HG02678 (cell line): ENCODE measurements at regions not wholly inside any gene's neighbourhood (a gene's known extent, or its start where the extent isn't known, plus 50 kb on each side); places are given as distances from the start of the nearest gene placed in this dataset.

Experiments used
- ATAC-seq: cut with Tn5 transposase; IDR thresholded peaks from one replicate; pipeline ENCODE4 v1.9.1; 2021; ENCODE audit warnings: mild to moderate bottlenecking, moderate library complexity; ENCODE audit not compliant: unreplicated experiment

- ATAC-seq = no peak
These were observed 315.9 kb upstream of the TGFBR2 start for GRCh38 chr3:30290479-30290878.

GRCh38 chr3:30292192-30292893 is 314.1 kb upstream of the TGFBR2 start:
- ATAC-seq = no peak

GRCh38 chr3:30293621-30294240 is 312.7 kb upstream of the TGFBR2 start:
- ATAC-seq = no peak

GRCh38 chr3:30294241-30294667 is 312.1 kb upstream of the TGFBR2 start:
- ATAC-seq = no peak

GRCh38 chr3:30297112-30297511 is 309.3 kb upstream of the TGFBR2 start:
- no peak for ATAC-seq

- no peak for ATAC-seq
These were observed 306.6 kb upstream of the TGFBR2 start for GRCh38 chr3:30299674-30300385.

- no peak for ATAC-seq
These were observed 305.6 kb upstream of the TGFBR2 start for GRCh38 chr3:30300809-30301208.

GRCh38 chr3:30302027-30302426 is 304.4 kb upstream of the TGFBR2 start:
- ATAC-seq = no peak

- ATAC-seq = no peak
These were observed 302.6 kb upstream of the TGFBR2 start for GRCh38 chr3:30303770-30304169.

GRCh38 chr3:30305021-30305420 is 301.4 kb upstream of the TGFBR2 start:
- no peak for ATAC-seq

GRCh38 chr3:30306896-30307295 is 299.5 kb upstream of the TGFBR2 start:
- ATAC-seq = no peak

GRCh38 chr3:30307372-30307950 is 298.9 kb upstream of the TGFBR2 start:
- ATAC-seq = no peak

GRCh38 chr3:30308131-30308530 is 298.3 kb upstream of the TGFBR2 start:
- no peak for ATAC-seq

- no peak for ATAC-seq
These were observed 296.1 kb upstream of the TGFBR2 start for GRCh38 chr3:30309961-30310954.

GRCh38 chr3:30311781-30312180 is 294.6 kb upstream of the TGFBR2 start:
- ATAC-seq = no peak

GRCh38 chr3:30313840-30314239 is 292.6 kb upstream of the TGFBR2 start:
- no peak for ATAC-seq

- ATAC-seq = no peak
These were observed 291.6 kb upstream of the TGFBR2 start for GRCh38 chr3:30314757-30315325.

- ATAC-seq = no peak
These were observed 291.0 kb upstream of the TGFBR2 start for GRCh38 chr3:30315447-30315846.

- no peak for ATAC-seq
These were observed 288.8 kb upstream of the TGFBR2 start for GRCh38 chr3:30317561-30317960.

- ATAC-seq = no peak
These were observed 288.3 kb upstream of the TGFBR2 start for GRCh38 chr3:30318110-30318509.
